Right atrium auricular region (tissue), 2 donors: ENCODE measurements at regions not wholly inside any gene's neighbourhood (a gene's known extent, or its start where the extent isn't known, plus 50 kb on each side); places are given as distances from the start of the nearest gene placed in this dataset.

Experiments
- DNase-seq: peaks from one replicate; pipeline ENCODE4 v3.0.0-alpha.2; 2019; ENCODE audit warnings: low spot score
- H3K27ac ChIP-seq, 2 donors: fragments of 200-600 bp; sonication (generic); 1 replicate in 1 of 2; 2 replicates in 1 of 2; pipeline ENCODE4 v1.5.1; 2016 to 2019
- H3K27me3 ChIP-seq, 2 donors: fragments of 200-600 bp; sonication (generic); one replicate each; pipeline versions ENCODE4 v1.5.1 to v1.6.0; 2017 to 2019
- H3K36me3 ChIP-seq: fragments of 200-600 bp; sonication (generic); one replicate; pipeline ENCODE4 v1.5.1; 2016
- H3K4me1 ChIP-seq, 2 donors: fragments of 200-600 bp; sonication (generic); one replicate each; pipeline versions ENCODE4 v1.5.1 to v1.6.0; 2017 to 2019
- H3K4me3 ChIP-seq, 2 donors: fragments of 200-600 bp; sonication (generic); 1 replicate in 1 of 2; 2 replicates in 1 of 2; pipeline ENCODE4 v1.5.1; 2017 to 2019; ENCODE audit warnings: mild to moderate bottlenecking in 1 of 2, moderate library complexity in 1 of 2
- H3K9me3 ChIP-seq, 2 donors: fragments of 200-600 bp; sonication (generic); one replicate each; pipeline ENCODE4 v1.5.1; 2019
- CTCF ChIP-seq, 2 donors: fragments of 200-600 bp; sonication (generic); IDR thresholded peaks; one replicate each; pipeline ENCODE4 v1.5.1; 2019; ENCODE audit warnings: antibody characterized with exemption in 2 of 2

GRCh38 chr10:113471241-113471996 is 81.4 kb upstream of the HABP2 start:
- H3K36me3 ChIP-seq = no peaks in the 10 kb centered on the region
- no peak for DNase-seq
- no peaks in the 10 kb centered on the region for H3K27me3 ChIP-seq
- H3K9me3 ChIP-seq = no peaks in the 10 kb centered on the region
- TF ChIP-seq CTCF (IDR thresholded peaks at IDR 0.05) = no peak
- no peak overlapping the region for H3K27ac ChIP-seq
- no peak overlapping the region for H3K4me3 ChIP-seq
- peaks cover 0 to 29% of the 10 kb centered on the region in 2 donors for H3K4me1 ChIP-seq

- Histone ChIP-seq H3K4me3 (no peak overlapping the region), H3K9me3 (no peaks in the 10 kb centered on the region), H3K27me3 (no peaks in the 10 kb centered on the region), H3K27ac (no peak overlapping the region), H3K36me3 (no peaks in the 10 kb centered on the region), H3K4me1 (peaks cover 0 to 31% of the 10 kb centered on the region in 2 donors)
- no peak for DNase-seq
- TF ChIP-seq CTCF (IDR thresholded peaks at IDR 0.05) = no peak
These were observed 79.8 kb upstream of the HABP2 start for GRCh38 chr10:113473011-113473410.

- Histone ChIP-seq H3K4me1 (peaks cover 0 to 31% of the 10 kb centered on the region in 2 donors), H3K9me3 (peaks cover 0 to 2% of the 10 kb centered on the region in 2 donors), H3K27me3 (no peaks in the 10 kb centered on the region), H3K27ac (no peak overlapping the region), H3K4me3 (no peak overlapping the region), H3K36me3 (no peaks in the 10 kb centered on the region)
- TF ChIP-seq CTCF (IDR thresholded peaks at IDR 0.05) = no peak
- no peak for DNase-seq
These were observed 79.0 kb upstream of the HABP2 start for GRCh38 chr10:113473851-113474250.

- Histone ChIP-seq H3K36me3 (no peaks in the 10 kb centered on the region), H3K9me3 (peaks cover 0 to 11% of the 10 kb centered on the region in 2 donors), H3K4me1 (peaks cover 0 to 31% of the 10 kb centered on the region in 2 donors), H3K4me3 (no peak overlapping the region), H3K27ac (peak overlapping the region in 1 of 2 donors; percentile 40), H3K27me3 (no peaks in the 10 kb centered on the region)
- DNase-seq = no peak
- TF ChIP-seq CTCF (IDR thresholded peaks at IDR 0.05) = no peak
These were observed 78.1 kb upstream of the HABP2 start for GRCh38 chr10:113474752-113475151.

- no peak for TF ChIP-seq CTCF (IDR thresholded peaks at IDR 0.05)
- Histone ChIP-seq H3K36me3 (no peaks in the 10 kb centered on the region), H3K4me3 (no peak overlapping the region), H3K27me3 (no peaks in the 10 kb centered on the region), H3K27ac (peak overlapping the region in 1 of 2 donors; percentile 40), H3K9me3 (peaks cover 0 to 18% of the 10 kb centered on the region in 2 donors), H3K4me1 (peaks cover 0 to 31% of the 10 kb centered on the region in 2 donors)
- no peak for DNase-seq
These were observed 77.5 kb upstream of the HABP2 start for GRCh38 chr10:113475381-113475807.
